IPS DF 6.9 (cell line): ENCODE measurements at regions not wholly inside any gene's neighbourhood (a gene's known extent, or its start where the extent isn't known, plus 50 kb on each side); places are given as distances from the start of the nearest gene placed in this dataset.
"Not testable (repeated sequence)": the region's sequence is repeated elsewhere in the genome, so short reads cannot be mapped to it uniquely, and the experiment has no call there.

Source experiments
- DNase-seq: peaks from one replicate; pipeline ENCODE4 v3.0.0-alpha.2; 2013; ENCODE audit warnings: low read depth, low spot score
- H3K27ac ChIP-seq: one replicate; pipeline ENCODE4 v1.5.1; 2013; ENCODE audit warnings: low read length, control low read depth
- H3K27me3 ChIP-seq: 2 replicates; pipeline ENCODE4 v1.6.1; 2013; ENCODE audit warnings: mild to moderate bottlenecking, low read length; ENCODE audit not compliant: control insufficient read depth, insufficient read depth
- H3K36me3 ChIP-seq: 2 replicates; pipeline ENCODE4 v1.6.1; 2013; ENCODE audit warnings: low read length; ENCODE audit not compliant: control insufficient read depth, insufficient read depth
- H3K4me1 ChIP-seq: 2 replicates; pipeline ENCODE4 v1.6.1; 2013; ENCODE audit warnings: low read length; ENCODE audit not compliant: control insufficient read depth, insufficient read depth
- H3K4me3 ChIP-seq: 2 replicates; pipeline ENCODE4 v1.5.1; 2013; ENCODE audit warnings: mild to moderate bottlenecking, low read length
- H3K9me3 ChIP-seq: 2 replicates; pipeline ENCODE4 v1.6.1; 2013; ENCODE audit warnings: low read length, inconsistent platforms; ENCODE audit not compliant: control insufficient read depth, insufficient read depth
- whole genome bisulfite sequencing: extraction: QIAGEN DNeasy Blood & Tissue Kit; methylation state at CpG from one replicate; pipeline ENCODE4 v1.1.7; 2013; ENCODE audit warnings: mixed read lengths, missing lambda C conversion rate; ENCODE audit not compliant: insufficient read length, insufficient coverage; 5-methylcytosine and 5-hydroxymethylcytosine counted together

DNA sequence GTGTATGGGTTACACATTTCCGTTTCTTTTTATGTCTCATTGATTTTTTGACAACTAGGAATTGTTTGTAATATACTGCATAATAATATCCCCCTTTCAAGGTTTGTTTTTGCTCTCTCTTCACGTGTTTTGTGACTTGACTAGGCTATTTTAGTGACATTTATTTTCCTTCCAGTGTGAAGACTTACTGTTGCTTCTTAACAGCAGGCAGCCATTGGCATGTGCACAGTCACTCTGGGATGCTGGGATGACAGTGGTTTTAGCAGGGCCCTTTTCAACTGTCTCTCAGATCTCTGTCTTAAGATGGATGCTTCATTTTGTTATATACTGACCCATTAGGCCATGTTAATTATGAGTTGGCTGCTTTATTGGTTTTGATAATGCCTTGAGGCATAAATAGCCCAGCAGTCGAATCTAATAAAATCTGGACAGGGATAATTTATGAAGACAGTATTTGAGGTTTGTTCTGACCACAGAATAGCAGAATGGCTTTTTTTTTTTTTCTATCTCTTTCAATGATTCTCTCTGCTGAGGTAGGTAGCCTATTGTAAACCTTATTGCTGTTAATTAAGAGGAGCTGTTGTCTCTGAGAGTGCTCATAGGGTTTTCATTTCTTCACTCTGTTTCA is 536.0 kb downstream of the GABRG2 start:
- Histone ChIP-seq H3K27me3 (no peaks in the 10 kb centered on the region), H3K9me3 (no peaks in the 10 kb centered on the region; the same call in 1 of the 2 replicates), H3K36me3 (no peaks in the 10 kb centered on the region), H3K27ac (no peak overlapping the region), H3K4me3 (no peak overlapping the region), H3K4me1 (no peaks in the 10 kb centered on the region)
- WGBS = no CpG with 5 or more reads among the region's 3 CpGs
- no peak for DNase-seq

DNA sequence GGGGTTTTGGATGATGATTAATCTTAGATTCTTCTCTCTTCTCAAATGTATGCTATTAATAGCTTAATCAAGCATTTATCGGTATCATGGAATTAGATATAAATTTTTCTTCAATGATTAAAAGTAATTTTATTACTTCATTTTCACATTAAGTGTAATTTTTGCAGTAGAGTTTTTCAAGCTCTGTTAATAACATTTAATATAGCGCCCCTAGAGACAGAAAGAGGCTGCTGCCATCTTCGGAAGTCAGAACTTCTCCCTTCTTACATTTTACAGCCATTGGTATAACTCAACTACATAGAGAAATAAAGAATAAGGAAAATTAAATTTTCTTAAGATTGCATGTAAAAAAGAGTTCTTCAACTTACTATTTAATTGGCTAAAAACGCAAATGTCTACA is 540.3 kb downstream of the GABRG2 start:
- Histone ChIP-seq H3K4me3 (no peak overlapping the region), H3K27me3 (no peaks in the 10 kb centered on the region), H3K9me3 (no peaks in the 10 kb centered on the region), H3K36me3 (no peaks in the 10 kb centered on the region), H3K4me1 (no peaks in the 10 kb centered on the region), H3K27ac (no peak overlapping the region)
- WGBS = no CpG with 5 or more reads among the region's 4 CpGs
- no peak for DNase-seq

DNA sequence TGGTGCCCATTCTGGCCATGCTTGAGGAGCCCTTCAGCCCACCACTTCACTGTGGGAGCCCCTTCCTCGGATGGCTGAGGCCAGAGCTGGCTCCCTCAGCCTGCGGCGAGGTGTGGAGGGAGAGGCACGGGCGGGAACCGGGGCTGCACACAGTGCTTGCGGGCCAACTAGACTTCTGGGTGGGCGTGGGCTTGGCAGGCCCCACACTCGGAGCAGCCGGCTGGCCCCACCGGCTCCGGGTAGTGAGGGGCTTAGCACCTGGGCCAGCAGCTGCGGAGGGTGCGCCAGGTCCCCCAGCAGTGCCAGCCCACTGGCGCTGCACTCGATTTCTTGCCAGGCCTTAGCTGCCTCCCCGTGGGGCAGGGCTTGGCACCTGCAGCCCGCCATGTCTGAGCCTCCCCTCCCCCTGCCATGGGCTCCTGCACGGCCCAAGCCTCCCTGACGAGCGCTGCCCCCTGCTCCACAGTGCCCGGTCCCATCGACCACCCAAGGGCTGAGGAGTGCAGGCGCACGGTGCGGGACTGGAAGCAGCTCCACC is 554.2 kb downstream of the GABRG2 start:
- not testable (repeated sequence) for H3K27ac ChIP-seq, H3K4me3 ChIP-seq, H3K36me3 ChIP-seq, H3K9me3 ChIP-seq, H3K27me3 ChIP-seq, DNase-seq, H3K4me1 ChIP-seq
- WGBS = no CpG with 5 or more reads among the region's 26 CpGs

DNA sequence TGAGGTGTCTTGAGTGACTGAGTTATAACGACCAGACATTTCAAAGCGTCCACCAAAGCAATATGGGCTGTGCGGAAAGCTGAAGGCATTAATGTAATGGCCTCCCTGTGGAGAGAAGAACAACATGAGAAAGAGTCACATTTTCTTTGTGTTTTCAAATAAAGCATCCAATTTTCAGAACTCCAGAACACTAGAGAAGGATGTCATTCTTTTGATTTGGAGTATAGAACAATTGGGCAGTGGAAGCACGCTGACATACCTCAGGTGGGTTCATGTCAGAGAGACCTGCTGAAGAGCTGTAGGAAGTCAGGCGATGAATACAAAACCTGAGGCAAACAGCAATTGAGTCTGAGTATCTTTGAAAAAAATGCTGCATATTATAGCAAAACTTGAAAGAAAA is 556.5 kb downstream of the GABRG2 start:
- no peak overlapping the region for H3K4me3 ChIP-seq
- H3K27ac ChIP-seq = no peak overlapping the region
- no peaks in the 10 kb centered on the region for H3K4me1 ChIP-seq
- no peaks in the 10 kb centered on the region for H3K27me3 ChIP-seq
- WGBS = no CpG with 5 or more reads among the region's 5 CpGs
- no peaks in the 10 kb centered on the region; the same call in 1 of the 2 replicates for H3K9me3 ChIP-seq
- no peak for DNase-seq
- H3K36me3 ChIP-seq = no peaks in the 10 kb centered on the region

DNA sequence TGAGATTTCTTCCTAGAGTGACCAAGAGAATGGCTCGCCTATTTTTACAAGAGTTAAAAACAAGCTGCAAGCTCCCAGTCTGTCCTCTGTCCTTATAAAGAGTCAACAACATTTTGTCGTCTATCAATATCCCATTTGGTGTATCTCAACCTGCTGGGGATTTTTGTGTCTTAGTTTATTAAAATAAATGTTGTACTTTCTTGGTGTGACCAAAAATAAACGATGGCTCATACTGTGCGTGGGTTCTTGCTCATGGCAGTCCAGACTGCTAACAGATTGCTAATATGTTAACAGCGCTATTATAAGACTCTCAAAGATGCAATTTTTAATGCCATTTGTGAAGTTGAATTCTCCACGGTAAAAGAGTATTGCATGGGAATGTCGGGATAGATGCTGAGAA is 569.9 kb downstream of the GABRG2 start:
- no peak overlapping the region for H3K4me3 ChIP-seq
- DNase-seq = no peak
- peaks cover 1% of the 10 kb centered on the region; the same call in 1 of the 2 replicates for H3K4me1 ChIP-seq
- no peaks in the 10 kb centered on the region for H3K36me3 ChIP-seq
- no CpG with 5 or more reads among the region's 7 CpGs for WGBS
- no peak overlapping the region for H3K27ac ChIP-seq
- H3K27me3 ChIP-seq = no peaks in the 10 kb centered on the region
- H3K9me3 ChIP-seq = no peaks in the 10 kb centered on the region; the same call in 1 of the 2 replicates

DNA sequence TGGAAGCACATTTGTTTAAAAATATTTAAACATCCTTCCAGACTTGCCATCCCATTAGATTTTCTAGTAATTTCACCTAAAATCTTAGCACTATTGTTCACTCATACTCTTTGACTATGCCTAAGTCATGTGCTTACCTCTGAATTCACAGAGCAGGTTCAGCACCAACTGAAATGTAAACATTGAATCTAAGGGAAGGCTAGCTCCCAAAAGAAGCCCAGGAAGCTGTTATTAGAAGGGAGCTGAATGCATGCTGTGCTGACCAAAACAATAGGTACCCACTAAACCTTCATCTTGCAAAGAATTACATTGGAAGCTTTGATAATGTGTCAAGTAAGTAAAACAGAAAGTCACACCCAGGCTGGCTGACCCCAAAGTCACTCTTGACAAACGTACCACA is 571.3 kb downstream of the GABRG2 start:
- DNase-seq = no peak
- no peaks in the 10 kb centered on the region for H3K27me3 ChIP-seq
- no peak overlapping the region for H3K27ac ChIP-seq
- no CpG with 5 or more reads among the region's 1 CpG for WGBS
- H3K36me3 ChIP-seq = no peaks in the 10 kb centered on the region
- no peaks in the 10 kb centered on the region; the same call in 1 of the 2 replicates for H3K9me3 ChIP-seq
- H3K4me3 ChIP-seq = no peak overlapping the region
- H3K4me1 ChIP-seq = peaks cover 1% of the 10 kb centered on the region; the same call in 1 of the 2 replicates

DNA sequence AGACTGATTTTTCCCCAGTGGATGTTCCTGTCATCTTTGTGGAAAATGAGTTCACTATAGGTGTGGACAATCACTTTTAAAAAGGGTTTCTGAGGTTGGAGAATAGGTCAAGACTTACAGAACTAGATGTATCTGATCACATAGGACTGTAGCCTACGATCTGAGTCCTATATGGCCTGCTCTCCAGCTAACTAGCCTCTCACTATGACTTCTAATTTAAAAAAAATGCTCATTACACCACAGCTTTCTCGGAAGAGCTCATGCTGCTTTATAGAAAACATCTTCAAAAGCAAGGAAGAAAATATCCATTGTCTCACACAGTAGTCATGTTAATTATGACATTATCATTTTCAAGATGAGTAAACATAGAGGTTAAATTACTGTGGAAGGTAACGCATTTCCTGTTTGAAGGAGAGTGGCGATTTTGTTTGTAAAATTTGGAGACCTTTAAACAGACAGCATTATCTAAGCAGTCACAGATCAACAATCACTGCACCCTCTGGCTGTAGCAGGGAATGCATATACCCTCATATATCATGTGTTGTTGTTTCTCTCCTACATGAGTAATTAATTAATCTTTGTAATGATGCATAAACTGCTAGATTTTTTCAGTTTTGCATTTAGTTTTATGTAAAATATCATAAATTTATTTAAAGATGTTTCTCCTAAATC is 573.7 kb downstream of the GABRG2 start:
- no peaks in the 10 kb centered on the region for H3K36me3 ChIP-seq
- no peak for DNase-seq
- no peak overlapping the region for H3K27ac ChIP-seq
- peaks cover 1% of the 10 kb centered on the region; the same call in 1 of the 2 replicates for H3K4me1 ChIP-seq
- no peaks in the 10 kb centered on the region for H3K9me3 ChIP-seq
- no peak overlapping the region for H3K4me3 ChIP-seq
- no peaks in the 10 kb centered on the region for H3K27me3 ChIP-seq
- WGBS = no CpG with 5 or more reads among the region's 4 CpGs

DNA sequence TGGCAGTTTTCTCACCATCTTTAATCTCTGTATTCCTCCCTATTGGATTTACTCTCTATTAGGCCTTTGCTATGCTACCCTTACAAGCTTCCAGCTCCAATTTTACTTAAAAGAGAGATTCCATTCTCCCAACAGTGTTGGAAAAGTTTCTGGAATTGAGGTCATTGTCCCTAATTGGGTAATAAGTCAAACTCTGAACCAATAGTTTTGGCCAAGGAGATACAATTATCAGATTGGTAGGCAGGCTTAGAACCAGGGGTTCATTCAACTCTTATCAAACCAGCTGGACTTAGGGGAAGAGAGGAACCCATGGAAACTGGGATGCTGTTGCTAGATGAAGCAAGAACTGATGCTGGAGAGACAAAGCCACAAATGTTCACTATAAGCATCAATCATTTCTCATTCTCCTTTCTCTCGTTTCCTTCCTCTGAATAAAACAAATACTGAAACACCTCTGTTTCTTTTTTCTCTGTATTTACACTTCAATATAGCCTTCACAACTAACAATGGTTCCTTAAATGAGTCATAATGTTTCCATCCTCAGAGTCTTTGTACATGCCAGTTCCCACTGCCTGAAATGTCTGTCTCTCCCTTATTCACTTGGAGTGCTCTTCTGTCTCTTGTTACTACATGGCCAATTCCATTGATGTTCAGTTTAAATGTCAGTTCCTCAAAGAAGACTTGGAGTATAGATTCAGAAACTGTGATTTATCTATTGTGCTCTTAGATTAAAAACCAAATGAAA is 587.3 kb downstream of the GABRG2 start:
- Histone ChIP-seq H3K36me3 (no peaks in the 10 kb centered on the region), H3K27me3 (no peaks in the 10 kb centered on the region), H3K4me3 (no peak overlapping the region), H3K4me1 (no peaks in the 10 kb centered on the region), H3K27ac (no peak overlapping the region), H3K9me3 (no peaks in the 10 kb centered on the region)
- DNase-seq = no peak
- WGBS = no CpG with 5 or more reads among the region's 1 CpG

DNA sequence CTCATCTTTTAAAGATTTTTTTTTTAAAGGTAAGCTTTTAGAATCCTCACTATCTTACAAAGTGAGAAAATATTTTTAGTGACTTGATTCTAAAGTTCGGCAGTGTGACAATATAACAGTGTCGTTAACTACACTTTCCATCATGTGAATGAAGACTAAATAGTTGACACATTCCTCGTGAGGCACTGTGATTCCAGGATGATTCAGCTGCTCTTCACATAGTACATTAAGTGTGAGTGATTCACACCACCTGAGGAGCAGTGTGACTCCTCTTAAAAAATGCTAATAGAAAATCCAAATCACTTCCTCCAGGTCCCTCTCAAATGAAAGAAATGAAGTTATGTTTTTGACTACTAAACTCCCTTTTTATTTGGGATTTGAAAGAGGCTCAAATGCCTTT is 589.5 kb downstream of the GABRG2 start:
- no CpG with 5 or more reads among the region's 3 CpGs for WGBS
- Histone ChIP-seq H3K4me1 (no peaks in the 10 kb centered on the region), H3K4me3 (no peak overlapping the region), H3K9me3 (no peaks in the 10 kb centered on the region), H3K27ac (no peak overlapping the region), H3K27me3 (no peaks in the 10 kb centered on the region), H3K36me3 (no peaks in the 10 kb centered on the region)
- DNase-seq = no peak

DNA sequence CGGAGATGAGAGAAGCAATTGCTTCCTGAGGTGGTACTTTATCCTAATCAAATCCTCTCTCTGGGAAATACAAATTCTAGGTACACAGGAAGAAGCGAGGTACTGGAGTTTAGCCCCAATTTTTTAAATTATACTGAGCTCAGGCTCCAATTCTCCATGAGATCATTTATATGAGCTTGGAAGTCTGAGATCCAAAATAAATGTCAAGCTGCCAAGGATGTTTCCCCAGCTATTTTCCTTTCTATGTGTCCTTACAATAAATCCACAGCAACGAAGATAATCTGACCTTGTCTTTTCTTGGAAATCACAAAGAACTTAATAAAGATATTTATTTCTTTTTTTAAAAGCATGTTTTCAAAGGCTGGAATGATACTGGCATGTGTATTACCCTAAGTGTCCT is 597.3 kb downstream of the GABRG2 start:
- Histone ChIP-seq H3K27me3 (no peaks in the 10 kb centered on the region), H3K4me3 (no peak overlapping the region), H3K9me3 (no peaks in the 10 kb centered on the region), H3K27ac (no peak overlapping the region), H3K4me1 (no peaks in the 10 kb centered on the region), H3K36me3 (no peaks in the 10 kb centered on the region)
- DNase-seq = no peak
- WGBS = no CpG with 5 or more reads among the region's 3 CpGs
